OCI-LY7 (cell line): ENCODE measurements at regions not wholly inside any gene's neighbourhood (a gene's known extent, or its start where the extent isn't known, plus 50 kb on each side); places are given as distances from the start of the nearest gene placed in this dataset.

ENCODE experiments used
- EZH2phosphoT487 ChIP-seq: fragments of 200-600 bp; sonication (generic); IDR thresholded peaks from 2 replicates; pipeline ENCODE4 v1.6.1; 2018; ENCODE audit warnings: low read depth, borderline replicate concordance, mild to moderate bottlenecking, mixed run types, antibody characterized with exemption, low read length, moderate library complexity, mixed read lengths
- TF ChIP-seq, protein P1 (sequence below): fragments of 200-600 bp; sonication (generic); conservative IDR thresholded peaks from 2 replicates; pipeline ENCODE4 v1.5.1; 2014; ENCODE audit warnings: mild to moderate bottlenecking, antibody characterized with exemption, low read length, moderate library complexity, mixed read lengths

DNA sequence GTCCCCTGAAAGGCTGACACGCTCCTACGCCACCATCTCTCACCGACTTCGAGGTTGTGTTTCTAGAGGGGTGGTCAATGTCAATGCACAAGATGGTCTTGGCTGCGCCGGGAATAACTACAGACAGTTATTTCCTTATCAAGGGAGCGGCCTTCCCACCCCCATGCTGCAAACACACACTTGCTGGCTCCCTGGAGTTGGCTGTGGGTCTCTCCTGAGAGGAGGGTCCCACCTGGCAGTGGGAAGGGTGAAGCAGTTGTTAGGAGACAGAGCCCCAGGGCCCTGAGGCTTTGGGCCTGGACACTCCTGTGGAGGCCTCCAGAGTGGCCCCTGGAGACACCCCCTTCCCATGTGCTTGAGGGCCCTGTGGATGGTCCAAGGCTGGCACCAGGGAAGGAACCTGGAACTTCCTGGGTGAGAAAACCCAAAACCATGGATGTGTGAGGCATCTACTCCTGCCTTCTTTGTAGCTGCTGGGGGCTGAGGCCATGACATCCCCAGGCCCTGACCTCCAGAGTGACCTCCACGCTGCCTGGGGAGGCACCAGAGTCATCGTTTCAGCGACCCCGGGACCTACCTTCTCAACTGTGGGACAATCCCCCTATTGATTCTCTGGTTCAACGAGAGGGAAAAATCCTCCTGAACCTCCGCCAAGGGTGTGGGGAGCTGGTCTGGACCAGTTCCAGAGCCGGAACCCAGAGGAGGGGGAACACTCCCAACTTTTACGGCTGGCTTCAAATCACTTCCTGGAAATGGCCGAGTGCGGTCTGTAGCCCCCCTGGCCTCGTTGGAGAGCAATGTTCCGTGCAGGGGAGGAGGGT, 101.1 kb upstream of the COL5A1 start:
- TF ChIP-seq, protein P1, sequence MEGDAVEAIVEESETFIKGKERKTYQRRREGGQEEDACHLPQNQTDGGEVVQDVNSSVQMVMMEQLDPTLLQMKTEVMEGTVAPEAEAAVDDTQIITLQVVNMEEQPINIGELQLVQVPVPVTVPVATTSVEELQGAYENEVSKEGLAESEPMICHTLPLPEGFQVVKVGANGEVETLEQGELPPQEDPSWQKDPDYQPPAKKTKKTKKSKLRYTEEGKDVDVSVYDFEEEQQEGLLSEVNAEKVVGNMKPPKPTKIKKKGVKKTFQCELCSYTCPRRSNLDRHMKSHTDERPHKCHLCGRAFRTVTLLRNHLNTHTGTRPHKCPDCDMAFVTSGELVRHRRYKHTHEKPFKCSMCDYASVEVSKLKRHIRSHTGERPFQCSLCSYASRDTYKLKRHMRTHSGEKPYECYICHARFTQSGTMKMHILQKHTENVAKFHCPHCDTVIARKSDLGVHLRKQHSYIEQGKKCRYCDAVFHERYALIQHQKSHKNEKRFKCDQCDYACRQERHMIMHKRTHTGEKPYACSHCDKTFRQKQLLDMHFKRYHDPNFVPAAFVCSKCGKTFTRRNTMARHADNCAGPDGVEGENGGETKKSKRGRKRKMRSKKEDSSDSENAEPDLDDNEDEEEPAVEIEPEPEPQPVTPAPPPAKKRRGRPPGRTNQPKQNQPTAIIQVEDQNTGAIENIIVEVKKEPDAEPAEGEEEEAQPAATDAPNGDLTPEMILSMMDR: no peak
- no peak for TF ChIP-seq EZH2phosphoT487
